ENCODE measurements at regions not wholly inside any gene's neighbourhood (a gene's known extent, or its start where the extent isn't known, plus 50 kb on each side); places are given as distances from the start of the nearest gene placed in this dataset.

- no peak for TF ChIP-seq POLR2A (IDR thresholded peaks at IDR 0.05)
- TF ChIP-seq CTCF (IDR thresholded peaks at IDR 0.05), result peak in 2 of 6 experiments; percentile 12 to 13
These were observed 339.0 kb upstream of the BOD1L1 start for GRCh38 chr4:13966231-13967195.

Data from adrenal gland (tissue), 5 donors.